ENCODE measurements at regions not wholly inside any gene's neighbourhood (a gene's known extent, or its start where the extent isn't known, plus 50 kb on each side); places are given as distances from the start of the nearest gene placed in this dataset.
"Not testable (repeated sequence)": the region's sequence is repeated elsewhere in the genome, so short reads cannot be mapped to it uniquely, and the experiment has no call there.

GRCh38 chr14:23892289-23892688 is 61.3 kb upstream of the DHRS4 start:
- H3K36me3 ChIP-seq (ENCODE audit: control insufficient read depth in 5 of 5, insufficient read depth in 5 of 5, low read length in 5 of 5); H3K9ac ChIP-seq (ENCODE audit: low read length in 5 of 5); H3K27me3 ChIP-seq (ENCODE audit: control insufficient read depth in 5 of 5, insufficient read depth in 4 of 5, low read length in 5 of 5); H3K9me3 ChIP-seq (ENCODE audit: control insufficient read depth in 5 of 5, low read length in 5 of 5); H3K27ac ChIP-seq (ENCODE audit: low read depth, low read length); H3K4me3 ChIP-seq (ENCODE audit: low read depth in 1 of 5, low read length in 5 of 5); H3K4me1 ChIP-seq (ENCODE audit: control insufficient read depth in 5 of 5, insufficient read depth in 5 of 5, low read length in 5 of 5): not testable (repeated sequence)

- H3K36me3 ChIP-seq (ENCODE audit: control insufficient read depth in 5 of 5, insufficient read depth in 5 of 5, low read length in 5 of 5), result no peaks in the 10 kb centered on the region
- no peaks in the 10 kb centered on the region for H3K4me1 ChIP-seq (ENCODE audit: control insufficient read depth in 5 of 5, insufficient read depth in 5 of 5, low read length in 5 of 5)
- no peaks in the 10 kb centered on the region for H3K9me3 ChIP-seq (ENCODE audit: control insufficient read depth in 5 of 5, low read length in 5 of 5)
- H3K27me3 ChIP-seq (ENCODE audit: control insufficient read depth in 5 of 5, insufficient read depth in 4 of 5, low read length in 5 of 5), result no peaks in the 10 kb centered on the region
- H3K9ac ChIP-seq (ENCODE audit: low read length in 5 of 5), result no peak overlapping the region
- H3K27ac ChIP-seq (ENCODE audit: low read depth, low read length), result no peak overlapping the region
- H3K4me3 ChIP-seq (ENCODE audit: low read depth in 1 of 5, low read length in 5 of 5), result no peak overlapping the region
These were observed 59.1 kb upstream of the DHRS4 start for GRCh38 chr14:23894362-23895052.

DNA sequence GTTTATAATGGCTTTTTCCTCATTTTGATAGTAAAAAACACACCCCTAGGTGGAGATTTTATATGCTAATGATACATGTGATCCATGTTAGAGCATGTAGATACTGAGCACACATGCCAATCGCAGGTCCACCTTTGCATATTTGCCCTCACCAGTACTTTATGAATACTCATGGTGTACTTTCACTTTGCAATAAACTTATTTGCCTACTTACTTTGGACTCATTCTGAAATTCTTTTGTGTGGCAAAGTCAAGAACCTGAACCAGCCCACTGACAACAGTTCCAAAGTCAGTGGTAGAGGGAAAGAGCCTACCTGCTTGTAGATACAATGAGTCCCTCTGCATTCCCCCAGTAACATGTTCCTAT is 58.5 kb upstream of the DHRS4 start:
- Histone ChIP-seq H3K36me3 (ENCODE audit: control insufficient read depth in 5 of 5, insufficient read depth in 5 of 5, low read length in 5 of 5) (no peaks in the 10 kb centered on the region), H3K9ac (ENCODE audit: low read length in 5 of 5) (no peak overlapping the region), H3K27ac (ENCODE audit: low read depth, low read length) (no peak overlapping the region), H3K9me3 (ENCODE audit: control insufficient read depth in 5 of 5, low read length in 5 of 5) (no peaks in the 10 kb centered on the region), H3K4me1 (ENCODE audit: control insufficient read depth in 5 of 5, insufficient read depth in 5 of 5, low read length in 5 of 5) (no peaks in the 10 kb centered on the region), H3K27me3 (ENCODE audit: control insufficient read depth in 5 of 5, insufficient read depth in 4 of 5, low read length in 5 of 5) (no peaks in the 10 kb centered on the region), H3K4me3 (ENCODE audit: low read depth in 1 of 5, low read length in 5 of 5) (no peak overlapping the region)

- H3K9me3 ChIP-seq (ENCODE audit: control insufficient read depth in 5 of 5, low read length in 5 of 5), result no peaks in the 10 kb centered on the region
- no peak overlapping the region for H3K9ac ChIP-seq (ENCODE audit: low read length in 5 of 5)
- H3K4me3 ChIP-seq (ENCODE audit: low read depth in 1 of 5, low read length in 5 of 5), result no peak overlapping the region
- H3K36me3 ChIP-seq (ENCODE audit: control insufficient read depth in 5 of 5, insufficient read depth in 5 of 5, low read length in 5 of 5), result no peaks in the 10 kb centered on the region
- no peaks in the 10 kb centered on the region for H3K4me1 ChIP-seq (ENCODE audit: control insufficient read depth in 5 of 5, insufficient read depth in 5 of 5, low read length in 5 of 5)
- H3K27ac ChIP-seq (ENCODE audit: low read depth, low read length), result no peak overlapping the region
- no peaks in the 10 kb centered on the region for H3K27me3 ChIP-seq (ENCODE audit: control insufficient read depth in 5 of 5, insufficient read depth in 4 of 5, low read length in 5 of 5)
These were observed 58.1 kb upstream of the DHRS4 start for GRCh38 chr14:23895480-23895879.

DNA sequence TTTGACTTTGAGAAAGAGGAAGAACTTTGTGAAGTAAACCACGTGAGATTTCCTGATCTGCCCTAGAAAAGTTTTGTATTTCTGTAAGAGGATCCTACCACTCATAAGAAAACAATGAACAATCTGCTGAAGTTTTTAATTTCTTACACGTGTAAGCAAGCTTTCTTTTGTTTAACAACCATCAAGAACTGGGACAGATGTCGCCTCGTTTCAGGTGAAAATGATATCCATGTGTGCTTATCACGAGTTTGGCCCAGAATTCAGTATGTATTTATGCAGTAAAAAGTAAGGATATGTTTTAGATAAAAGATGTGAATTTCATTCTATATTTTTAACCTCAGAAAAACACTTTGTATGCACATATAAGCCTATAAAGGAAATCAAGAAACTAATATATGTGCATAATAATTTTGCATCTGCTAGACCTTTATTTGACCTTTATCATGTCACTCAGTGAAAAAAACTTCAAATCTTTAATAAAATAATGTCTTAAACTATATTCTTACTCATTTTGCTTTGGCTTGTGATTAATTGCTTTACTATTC is 56.9 kb upstream of the DHRS4 start:
- Histone ChIP-seq H3K4me1 (ENCODE audit: control insufficient read depth in 5 of 5, insufficient read depth in 5 of 5, low read length in 5 of 5) (no peaks in the 10 kb centered on the region), H3K27me3 (ENCODE audit: control insufficient read depth in 5 of 5, insufficient read depth in 4 of 5, low read length in 5 of 5) (no peaks in the 10 kb centered on the region), H3K36me3 (ENCODE audit: control insufficient read depth in 5 of 5, insufficient read depth in 5 of 5, low read length in 5 of 5) (no peaks in the 10 kb centered on the region), H3K9me3 (ENCODE audit: control insufficient read depth in 5 of 5, low read length in 5 of 5) (no peaks in the 10 kb centered on the region), H3K9ac (ENCODE audit: low read length in 5 of 5) (no peak overlapping the region), H3K27ac (ENCODE audit: low read depth, low read length) (no peak overlapping the region), H3K4me3 (ENCODE audit: low read depth in 1 of 5, low read length in 5 of 5) (no peak overlapping the region)

GRCh38 chr14:23897291-23897690 is 56.3 kb upstream of the DHRS4 start:
- not testable (repeated sequence) for H3K36me3 ChIP-seq (ENCODE audit: control insufficient read depth in 5 of 5, insufficient read depth in 5 of 5, low read length in 5 of 5); H3K4me3 ChIP-seq (ENCODE audit: low read depth in 1 of 5, low read length in 5 of 5); H3K27me3 ChIP-seq (ENCODE audit: control insufficient read depth in 5 of 5, insufficient read depth in 4 of 5, low read length in 5 of 5); H3K9ac ChIP-seq (ENCODE audit: low read length in 5 of 5); H3K9me3 ChIP-seq (ENCODE audit: control insufficient read depth in 5 of 5, low read length in 5 of 5); H3K4me1 ChIP-seq (ENCODE audit: control insufficient read depth in 5 of 5, insufficient read depth in 5 of 5, low read length in 5 of 5); H3K27ac ChIP-seq (ENCODE audit: low read depth, low read length)

- H3K36me3 ChIP-seq (ENCODE audit: control insufficient read depth in 5 of 5, insufficient read depth in 5 of 5, low read length in 5 of 5); H3K4me1 ChIP-seq (ENCODE audit: control insufficient read depth in 5 of 5, insufficient read depth in 5 of 5, low read length in 5 of 5); H3K4me3 ChIP-seq (ENCODE audit: low read depth in 1 of 5, low read length in 5 of 5); H3K27me3 ChIP-seq (ENCODE audit: control insufficient read depth in 5 of 5, insufficient read depth in 4 of 5, low read length in 5 of 5); H3K9me3 ChIP-seq (ENCODE audit: control insufficient read depth in 5 of 5, low read length in 5 of 5); H3K9ac ChIP-seq (ENCODE audit: low read length in 5 of 5); H3K27ac ChIP-seq (ENCODE audit: low read depth, low read length): not testable (repeated sequence)
These were observed 55.2 kb upstream of the DHRS4 start for GRCh38 chr14:23898359-23898758.

DNA sequence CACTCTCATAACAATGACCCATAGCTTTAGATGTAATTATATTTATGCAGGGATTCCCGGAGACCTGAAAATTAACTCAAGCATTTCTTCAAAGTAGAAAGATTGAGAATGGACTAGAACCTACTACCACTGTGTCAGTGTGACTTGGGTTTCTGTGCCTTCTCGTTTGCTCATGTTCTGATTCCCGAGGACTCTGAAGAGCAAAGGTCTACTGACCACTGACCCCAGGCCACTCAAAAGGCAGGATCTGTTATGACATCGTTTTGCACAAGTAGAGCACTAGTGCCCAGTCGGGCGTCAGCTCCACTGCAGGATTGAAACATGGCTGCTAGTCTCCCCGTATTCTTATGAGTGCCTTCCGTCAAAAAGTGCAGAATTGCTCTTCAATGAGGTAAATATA is 53.8 kb upstream of the DHRS4 start:
- Histone ChIP-seq H3K27me3 (ENCODE audit: control insufficient read depth in 5 of 5, insufficient read depth in 4 of 5, low read length in 5 of 5) (no peaks in the 10 kb centered on the region), H3K9ac (ENCODE audit: low read length in 5 of 5) (no peak overlapping the region), H3K9me3 (ENCODE audit: control insufficient read depth in 5 of 5, low read length in 5 of 5) (no peaks in the 10 kb centered on the region), H3K36me3 (ENCODE audit: control insufficient read depth in 5 of 5, insufficient read depth in 5 of 5, low read length in 5 of 5) (no peaks in the 10 kb centered on the region), H3K27ac (ENCODE audit: low read depth, low read length) (no peak overlapping the region), H3K4me3 (ENCODE audit: low read depth in 1 of 5, low read length in 5 of 5) (no peak overlapping the region), H3K4me1 (ENCODE audit: control insufficient read depth in 5 of 5, insufficient read depth in 5 of 5, low read length in 5 of 5) (no peaks in the 10 kb centered on the region)

DNA sequence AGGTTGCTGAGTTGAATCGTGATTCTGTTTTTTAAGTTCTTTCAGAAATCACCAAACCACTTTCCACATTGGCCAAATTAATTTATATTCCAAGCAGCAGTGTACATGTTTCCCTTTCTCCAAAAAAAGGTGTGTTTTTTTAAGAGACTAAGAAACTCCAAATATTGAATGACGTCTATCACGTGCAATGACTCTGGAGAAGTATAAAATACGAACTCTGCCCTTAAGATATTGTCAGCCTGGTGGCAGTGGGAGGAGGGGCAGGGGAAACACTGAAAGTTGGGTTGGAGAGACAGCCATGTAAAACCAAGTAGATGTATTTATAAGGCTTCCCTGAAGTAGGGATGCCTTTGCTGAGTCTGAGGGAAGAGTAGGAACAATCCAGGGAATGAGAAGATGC is 50.1 kb upstream of the DHRS4 start:
- Histone ChIP-seq H3K36me3 (ENCODE audit: control insufficient read depth in 5 of 5, insufficient read depth in 5 of 5, low read length in 5 of 5) (no peaks in the 10 kb centered on the region), H3K9me3 (ENCODE audit: control insufficient read depth in 5 of 5, low read length in 5 of 5) (no peaks in the 10 kb centered on the region), H3K4me3 (ENCODE audit: low read depth in 1 of 5, low read length in 5 of 5) (no peak overlapping the region), H3K27ac (ENCODE audit: low read depth, low read length) (no peak overlapping the region), H3K27me3 (ENCODE audit: control insufficient read depth in 5 of 5, insufficient read depth in 4 of 5, low read length in 5 of 5) (peaks cover 0 to 4% (median 0%) of the 10 kb centered on the region in 5 donors), H3K9ac (ENCODE audit: low read length in 5 of 5) (no peak overlapping the region), H3K4me1 (ENCODE audit: control insufficient read depth in 5 of 5, insufficient read depth in 5 of 5, low read length in 5 of 5) (no peaks in the 10 kb centered on the region)
